Stimulated activated CD8-positive, alpha-beta memory T cell treated with anti-CD3 and anti-CD28 coated beads, Interleukin-12 subunit alpha, Interleukin-12 subunit beta, amount 100 ng/mL, for 24 hours (primary cell): ENCODE measurements at regions not wholly inside any gene's neighbourhood (a gene's known extent, or its start where the extent isn't known, plus 50 kb on each side); places are given as distances from the start of the nearest gene placed in this dataset.
"Not testable (repeated sequence)": the region's sequence is repeated elsewhere in the genome, so short reads cannot be mapped to it uniquely, and the experiment has no call there.

Source experiments
- DNase-seq: peaks from one replicate; pipeline ENCODE4 v3.0.0-alpha.2; 2020; ENCODE audit errors: extremely low read depth

- no peak for DNase-seq
Measured at GRCh38 chr1:58836408-58836807, 52.6 kb upstream of the JUN start.

- DNase-seq, result no peak
Measured at GRCh38 chr1:58837886-58838285, 54.0 kb upstream of the JUN start.

GRCh38 chr1:58839147-58839795 lies 55.4 kb upstream of the JUN start:
- no peak for DNase-seq

- no peak for DNase-seq
Measured at GRCh38 chr1:58839846-58840835, 56.3 kb upstream of the JUN start.

GRCh38 chr1:58841455-58841854 lies 57.6 kb upstream of the JUN start:
- DNase-seq, result no peak

- no peak for DNase-seq
Measured at GRCh38 chr1:58842941-58843340, 59.1 kb upstream of the JUN start.

- no peak for DNase-seq
Measured at GRCh38 chr1:58844176-58844575, 60.3 kb upstream of the JUN start.

- no peak for DNase-seq
Measured at GRCh38 chr1:58845942-58846341, 62.1 kb upstream of the JUN start.

GRCh38 chr1:58848818-58849411 lies 65.1 kb upstream of the JUN start:
- no peak for DNase-seq

GRCh38 chr1:58849551-58849950 lies 65.7 kb upstream of the JUN start:
- DNase-seq, result no peak

GRCh38 chr1:58850636-58851035 lies 66.8 kb upstream of the JUN start:
- no peak for DNase-seq

GRCh38 chr1:58852731-58853485 lies 69.1 kb upstream of the JUN start:
- DNase-seq, result no peak

- no peak for DNase-seq
Measured at GRCh38 chr1:58854576-58854975, 70.7 kb upstream of the JUN start.

- no peak for DNase-seq
Measured at GRCh38 chr1:58855274-58856165, 71.7 kb upstream of the JUN start.

GRCh38 chr1:58856281-58856680 lies 72.4 kb upstream of the JUN start:
- DNase-seq, result not testable (repeated sequence)

GRCh38 chr1:58857680-58858673 lies 74.1 kb upstream of the JUN start:
- DNase-seq, result no peak

GRCh38 chr1:58859769-58860485 lies 76.1 kb upstream of the JUN start:
- DNase-seq, result no peak

GRCh38 chr1:58861076-58861475 lies 77.2 kb upstream of the JUN start:
- DNase-seq, result no peak

- no peak for DNase-seq
Measured at GRCh38 chr1:58861506-58861905, 77.7 kb upstream of the JUN start.
